Suprapubic skin (tissue), 4 donors: ENCODE measurements at regions not wholly inside any gene's neighbourhood (a gene's known extent, or its start where the extent isn't known, plus 50 kb on each side); places are given as distances from the start of the nearest gene placed in this dataset.

ENCODE experiments used
- DNase-seq, 2 donors: peaks; one replicate each; pipeline ENCODE4 v3.0.0-alpha.2; 2019; ENCODE audit warnings: low spot score in 2 of 2
- H3K27ac ChIP-seq: fragments of 200-600 bp; sonication (generic); one replicate; pipeline ENCODE4 v1.5.1; 2019
- H3K27me3 ChIP-seq: fragments of 200-600 bp; sonication (generic); one replicate; pipeline ENCODE4 v1.5.1; 2019
- H3K36me3 ChIP-seq: fragments of 200-600 bp; sonication (generic); one replicate; pipeline ENCODE4 v1.5.1; 2019
- H3K4me1 ChIP-seq: fragments of 200-600 bp; sonication (generic); one replicate; pipeline ENCODE4 v1.5.1; 2019
- H3K4me3 ChIP-seq: fragments of 200-600 bp; sonication (generic); one replicate; pipeline ENCODE4 v1.5.1; 2019; ENCODE audit warnings: mild to moderate bottlenecking
- H3K9me3 ChIP-seq: fragments of 200-600 bp; sonication (generic); one replicate; pipeline ENCODE4 v1.5.1; 2019
- EP300 ChIP-seq: sonication (generic); formaldehyde crosslinking; IDR thresholded peaks from one replicate; pipeline ENCODE4 v1.6.1; 2017; ENCODE audit warnings: antibody characterized with exemption
- POLR2A ChIP-seq, 2 donors: fragments of 450-650 bp; IDR thresholded peaks; one replicate each; pipeline ENCODE4 v1.6.1; 2017; ENCODE audit warnings: antibody characterized with exemption in 2 of 2, mild to moderate bottlenecking in 2 of 2, moderate library complexity in 2 of 2
- POLR2AphosphoS5 ChIP-seq, 3 donors: sonication (generic); formaldehyde crosslinking; IDR thresholded peaks; one replicate each; pipeline ENCODE4 v1.6.1; 2017; ENCODE audit warnings: antibody characterized with exemption in 3 of 3
- WGBS: methylation state at CpG from one replicate; pipeline ENCODE4 v1.1.5; 2018; 5-methylcytosine and 5-hydroxymethylcytosine counted together
- TF ChIP-seq, protein P1 (sequence below), 2 donors: fragments of 200-600 bp in 1 of 2; fragments of 450-650 bp in 1 of 2; sonication (generic) in 1 of 2; IDR thresholded peaks; one replicate each; pipeline ENCODE4 v1.5.1; 2016 to 2019; ENCODE audit warnings: antibody characterized with exemption in 2 of 2, mild to moderate bottlenecking in 1 of 2, moderate library complexity in 1 of 2

DNA sequence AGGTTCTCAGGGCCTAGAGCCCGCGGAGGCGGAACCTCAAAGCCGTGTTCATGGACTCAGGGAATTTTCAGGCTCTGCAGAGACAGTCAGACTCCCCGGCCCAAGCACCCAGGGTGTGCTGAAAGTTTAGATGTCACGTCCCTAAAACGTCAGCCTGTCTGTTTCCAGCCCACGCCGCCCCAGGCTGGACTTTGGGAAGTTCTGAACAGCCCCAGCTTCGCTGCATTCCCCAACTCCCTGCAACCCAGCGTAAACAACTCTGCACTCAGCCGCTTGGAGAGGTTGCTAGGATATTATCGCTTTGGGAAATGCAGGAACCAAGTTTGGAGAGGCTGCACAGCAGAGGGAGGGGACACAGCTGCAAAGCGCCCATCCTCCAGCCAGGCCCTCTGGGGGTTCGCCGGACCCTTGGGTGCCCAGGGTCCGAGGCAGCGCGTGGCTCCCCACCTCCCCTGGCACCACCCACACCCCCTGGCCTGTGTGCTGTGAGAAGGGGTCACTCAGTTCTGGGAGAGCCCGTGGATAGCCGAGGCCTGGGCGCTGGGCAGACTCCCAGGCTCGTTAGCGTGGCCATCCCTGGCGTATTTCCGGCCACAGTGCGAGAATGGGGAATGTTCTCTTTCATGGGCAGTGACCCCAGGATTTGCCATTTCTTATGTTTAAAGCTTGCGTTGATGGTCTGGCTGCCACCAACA is 120.5 kb upstream of the FGF3 start:
- no peak for DNase-seq
- TF ChIP-seq, protein P1, sequence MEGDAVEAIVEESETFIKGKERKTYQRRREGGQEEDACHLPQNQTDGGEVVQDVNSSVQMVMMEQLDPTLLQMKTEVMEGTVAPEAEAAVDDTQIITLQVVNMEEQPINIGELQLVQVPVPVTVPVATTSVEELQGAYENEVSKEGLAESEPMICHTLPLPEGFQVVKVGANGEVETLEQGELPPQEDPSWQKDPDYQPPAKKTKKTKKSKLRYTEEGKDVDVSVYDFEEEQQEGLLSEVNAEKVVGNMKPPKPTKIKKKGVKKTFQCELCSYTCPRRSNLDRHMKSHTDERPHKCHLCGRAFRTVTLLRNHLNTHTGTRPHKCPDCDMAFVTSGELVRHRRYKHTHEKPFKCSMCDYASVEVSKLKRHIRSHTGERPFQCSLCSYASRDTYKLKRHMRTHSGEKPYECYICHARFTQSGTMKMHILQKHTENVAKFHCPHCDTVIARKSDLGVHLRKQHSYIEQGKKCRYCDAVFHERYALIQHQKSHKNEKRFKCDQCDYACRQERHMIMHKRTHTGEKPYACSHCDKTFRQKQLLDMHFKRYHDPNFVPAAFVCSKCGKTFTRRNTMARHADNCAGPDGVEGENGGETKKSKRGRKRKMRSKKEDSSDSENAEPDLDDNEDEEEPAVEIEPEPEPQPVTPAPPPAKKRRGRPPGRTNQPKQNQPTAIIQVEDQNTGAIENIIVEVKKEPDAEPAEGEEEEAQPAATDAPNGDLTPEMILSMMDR (IDR thresholded peaks at IDR 0.05) = no peak
- TF ChIP-seq POLR2AphosphoS5 (IDR thresholded peaks at IDR 0.05) = no peak
- TF ChIP-seq EP300 = no peak
- no peak for TF ChIP-seq POLR2A (IDR thresholded peaks at IDR 0.05)
- no peak overlapping the region for H3K4me3 ChIP-seq

DNA sequence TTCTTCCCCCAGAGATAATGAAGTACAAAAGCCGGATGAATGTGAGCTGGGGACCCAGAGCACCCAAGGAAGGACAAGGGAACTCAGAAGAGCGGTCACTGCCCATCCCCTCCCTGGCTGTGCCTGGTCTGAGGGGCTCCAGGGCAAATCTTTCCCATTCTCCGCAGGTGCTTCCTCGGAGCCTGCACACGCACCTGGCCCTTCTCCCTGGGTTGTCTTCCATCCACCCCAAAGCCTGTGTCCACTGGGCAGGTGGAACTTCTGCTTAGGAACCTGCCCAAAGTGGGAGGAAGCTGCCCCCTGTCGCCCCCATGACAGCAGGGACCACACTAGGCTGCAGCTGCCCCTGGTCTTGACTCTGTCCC is 121.0 kb upstream of the FGF3 start:
- Histone ChIP-seq H3K27me3 (peaks cover 39% of the 10 kb centered on the region), H3K9me3 (no peaks in the 10 kb centered on the region), H3K4me3 (no peak overlapping the region), H3K27ac (no peak overlapping the region), H3K36me3 (no peaks in the 10 kb centered on the region), H3K4me1 (no peaks in the 10 kb centered on the region)
- 77% methylated on average over 6 of the region's 6 CpGs for WGBS
- DNase-seq = no peak
- TF ChIP-seq POLR2A (IDR thresholded peaks at IDR 0.05) = no peak
- TF ChIP-seq EP300 = no peak
- TF ChIP-seq, protein P1 (IDR thresholded peaks at IDR 0.05) = no peak
- TF ChIP-seq POLR2AphosphoS5 (IDR thresholded peaks at IDR 0.05) = no peak

More for the DNA sequence above, 120.5 kb upstream of the FGF3 start:
- H3K36me3 ChIP-seq = no peaks in the 10 kb centered on the region
- WGBS = 47% methylated on average over 17 of the region's 28 CpGs
- peak overlapping the region; percentile 41 for H3K27ac ChIP-seq
- H3K9me3 ChIP-seq = no peaks in the 10 kb centered on the region
- H3K27me3 ChIP-seq = peaks cover 37% of the 10 kb centered on the region
- H3K4me1 ChIP-seq = no peaks in the 10 kb centered on the region

DNA sequence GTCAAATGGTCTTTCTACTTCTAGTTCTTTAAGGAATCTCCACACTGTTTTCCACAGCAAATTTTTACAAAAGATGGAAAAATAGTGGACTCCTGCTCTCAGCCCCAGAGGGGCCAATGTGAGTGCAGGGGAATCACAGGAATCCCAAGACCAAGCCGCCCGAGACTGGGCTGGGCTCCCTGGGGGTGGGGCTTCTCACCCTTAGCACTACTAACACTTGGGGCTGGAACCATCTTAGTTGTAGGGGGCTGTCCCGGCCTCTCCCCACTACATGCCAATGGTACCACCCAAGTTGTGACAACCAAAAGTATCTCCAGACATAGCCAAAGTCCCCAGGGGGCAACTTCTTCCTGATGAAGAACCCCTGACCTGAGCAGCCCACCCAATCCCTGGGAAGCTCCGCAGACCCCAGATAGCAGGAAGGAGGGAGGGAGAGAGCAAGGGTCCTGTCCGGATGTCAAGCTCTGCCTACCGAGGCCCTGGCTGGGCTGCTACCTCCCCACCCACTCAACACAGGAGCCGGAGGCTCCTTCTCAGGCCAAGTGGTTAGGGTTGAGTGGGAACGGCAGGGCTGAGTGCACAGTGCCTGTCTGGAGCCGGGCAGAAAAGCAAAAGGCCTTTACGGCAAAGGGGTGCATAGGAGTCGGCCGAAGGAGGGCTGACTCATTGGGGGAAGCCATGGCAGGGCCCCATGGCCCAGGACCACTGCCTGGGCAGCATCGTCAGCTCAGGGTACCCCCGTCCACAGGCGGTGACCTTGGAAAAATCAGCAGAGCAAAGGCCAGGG is 122.5 kb upstream of the FGF3 start:
- Histone ChIP-seq H3K36me3 (no peaks in the 10 kb centered on the region), H3K27me3 (peaks cover 39% of the 10 kb centered on the region), H3K9me3 (no peaks in the 10 kb centered on the region), H3K4me3 (no peak overlapping the region), H3K4me1 (no peaks in the 10 kb centered on the region), H3K27ac (no peak overlapping the region)
- WGBS = 80% methylated on average over 10 of the region's 15 CpGs
- TF ChIP-seq POLR2AphosphoS5 (IDR thresholded peaks at IDR 0.05) (no peak), EP300 (no peak), POLR2A (IDR thresholded peaks at IDR 0.05) (no peak)
- TF ChIP-seq, protein P1 (IDR thresholded peaks at IDR 0.05) = no peak
- no peak for DNase-seq

DNA sequence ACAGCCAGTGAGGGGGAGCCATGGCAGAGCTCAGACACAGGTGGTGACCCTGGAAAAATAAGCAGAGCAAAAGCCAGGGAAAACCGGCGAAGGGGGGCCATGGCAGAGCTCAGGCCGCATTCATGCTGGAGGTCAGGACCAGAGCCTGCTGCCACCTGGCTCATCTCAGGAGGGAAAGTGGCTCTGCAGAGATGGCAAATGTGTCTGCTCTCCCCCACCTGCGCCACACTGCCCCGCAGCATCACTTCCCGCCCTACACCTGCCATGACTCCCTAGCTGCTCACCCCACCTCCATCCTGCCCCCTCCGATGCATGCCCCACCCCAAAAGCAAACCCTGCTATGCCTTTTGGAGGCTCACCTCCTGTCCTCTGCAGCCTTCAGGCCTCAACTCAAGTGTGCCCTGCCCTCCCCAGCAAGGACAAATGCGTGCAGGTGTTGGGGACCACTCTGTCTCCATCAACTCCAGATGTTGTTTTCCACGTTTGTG is 123.2 kb upstream of the FGF3 start:
- 85% methylated on average over 9 of the region's 9 CpGs for WGBS
- H3K4me3 ChIP-seq = no peak overlapping the region
- no peaks in the 10 kb centered on the region for H3K36me3 ChIP-seq
- H3K27me3 ChIP-seq = peaks cover 39% of the 10 kb centered on the region
- no peaks in the 10 kb centered on the region for H3K9me3 ChIP-seq
- no peak for DNase-seq
- TF ChIP-seq POLR2A (IDR thresholded peaks at IDR 0.05) (no peak), EP300 (no peak), POLR2AphosphoS5 (IDR thresholded peaks at IDR 0.05) (no peak)
- TF ChIP-seq, protein P1 (IDR thresholded peaks at IDR 0.05) = no peak
- no peak overlapping the region for H3K27ac ChIP-seq
- no peaks in the 10 kb centered on the region for H3K4me1 ChIP-seq

DNA sequence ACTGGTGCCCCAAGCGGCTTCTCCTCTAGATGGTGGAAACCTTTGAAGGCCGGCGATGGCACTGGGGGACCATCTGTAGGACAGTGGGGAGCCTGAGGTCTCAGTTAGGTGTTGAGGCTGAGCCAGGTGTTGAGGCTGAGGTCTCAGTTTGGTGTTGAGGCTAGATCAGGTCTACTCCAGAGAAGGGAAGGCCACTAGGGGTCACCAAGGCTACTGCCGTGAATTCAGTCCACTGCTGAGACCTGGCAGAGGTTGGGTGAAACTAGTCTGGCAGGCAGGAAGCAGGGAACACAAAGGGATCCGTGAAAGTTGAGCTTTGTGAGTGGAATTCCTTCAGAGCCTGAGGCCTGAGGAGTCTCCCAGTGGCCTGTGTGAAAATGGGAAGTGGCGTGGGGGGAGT is 123.8 kb upstream of the FGF3 start:
- H3K27me3 ChIP-seq = peaks cover 39% of the 10 kb centered on the region
- 71% methylated on average over 6 of the region's 6 CpGs for WGBS
- no peaks in the 10 kb centered on the region for H3K4me1 ChIP-seq
- no peaks in the 10 kb centered on the region for H3K36me3 ChIP-seq
- no peak overlapping the region for H3K27ac ChIP-seq
- H3K9me3 ChIP-seq = no peaks in the 10 kb centered on the region
- DNase-seq = no peak
- no peak overlapping the region for H3K4me3 ChIP-seq
- TF ChIP-seq POLR2AphosphoS5 (IDR thresholded peaks at IDR 0.05) (no peak), POLR2A (IDR thresholded peaks at IDR 0.05) (no peak), EP300 (no peak)
- TF ChIP-seq, protein P1 (IDR thresholded peaks at IDR 0.05) = no peak
